Sigmoid colon (tissue), 4 donors: ENCODE measurements at regions not wholly inside any gene's neighbourhood (a gene's known extent, or its start where the extent isn't known, plus 50 kb on each side); places are given as distances from the start of the nearest gene placed in this dataset.

Experiments
- EP300 ChIP-seq, 4 donors: sonication (generic); formaldehyde crosslinking; IDR thresholded peaks; one replicate each; pipeline ENCODE4 v1.6.1; 2017; ENCODE audit warnings: antibody characterized with exemption in 4 of 4
- POLR2A ChIP-seq, 2 donors: fragments of 450-650 bp; IDR thresholded peaks; one replicate each; pipeline ENCODE4 v1.6.1; 2016; ENCODE audit warnings: antibody characterized with exemption in 2 of 2, mild to moderate bottlenecking in 2 of 2, moderate library complexity in 2 of 2
- POLR2AphosphoS5 ChIP-seq, 4 donors: sonication (generic); formaldehyde crosslinking; IDR thresholded peaks; one replicate each; pipeline ENCODE4 v1.6.1; 2017; ENCODE audit warnings: antibody characterized with exemption in 4 of 4
- TF ChIP-seq, protein P1 (sequence below), 4 experiments: fragments of 450-650 bp in 3 of 4; fragments of 200-600 bp in 1 of 4; IDR thresholded peaks; one replicate each; pipeline ENCODE4 v1.5.1; 2016 to 2019; ENCODE audit warnings: antibody characterized with exemption in 4 of 4, mild to moderate bottlenecking in 3 of 4, moderate library complexity in 2 of 4

DNA sequence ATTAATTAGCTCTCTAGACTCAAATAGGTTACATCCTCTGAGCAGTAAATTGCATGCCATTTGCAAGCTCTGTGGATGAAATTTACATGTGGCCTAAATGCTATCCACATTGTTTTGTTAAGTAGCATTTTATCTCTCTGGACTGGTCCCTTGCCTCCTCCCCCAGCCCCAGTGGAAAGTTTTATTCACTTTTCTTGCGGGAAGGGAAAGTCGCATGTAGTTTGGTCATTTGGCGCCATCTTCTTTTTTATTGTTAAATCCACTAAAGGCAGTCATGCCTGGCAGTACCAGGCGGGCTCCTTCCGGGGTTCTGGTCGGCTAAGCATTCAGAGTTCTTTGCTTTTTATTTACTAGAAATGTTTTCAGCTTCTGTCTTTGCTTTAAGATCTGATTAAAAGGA lies 188.7 kb downstream of the TM9SF2 start:
- no peak for TF ChIP-seq EP300 (IDR thresholded peaks at IDR 0.05)
- TF ChIP-seq, protein P1, sequence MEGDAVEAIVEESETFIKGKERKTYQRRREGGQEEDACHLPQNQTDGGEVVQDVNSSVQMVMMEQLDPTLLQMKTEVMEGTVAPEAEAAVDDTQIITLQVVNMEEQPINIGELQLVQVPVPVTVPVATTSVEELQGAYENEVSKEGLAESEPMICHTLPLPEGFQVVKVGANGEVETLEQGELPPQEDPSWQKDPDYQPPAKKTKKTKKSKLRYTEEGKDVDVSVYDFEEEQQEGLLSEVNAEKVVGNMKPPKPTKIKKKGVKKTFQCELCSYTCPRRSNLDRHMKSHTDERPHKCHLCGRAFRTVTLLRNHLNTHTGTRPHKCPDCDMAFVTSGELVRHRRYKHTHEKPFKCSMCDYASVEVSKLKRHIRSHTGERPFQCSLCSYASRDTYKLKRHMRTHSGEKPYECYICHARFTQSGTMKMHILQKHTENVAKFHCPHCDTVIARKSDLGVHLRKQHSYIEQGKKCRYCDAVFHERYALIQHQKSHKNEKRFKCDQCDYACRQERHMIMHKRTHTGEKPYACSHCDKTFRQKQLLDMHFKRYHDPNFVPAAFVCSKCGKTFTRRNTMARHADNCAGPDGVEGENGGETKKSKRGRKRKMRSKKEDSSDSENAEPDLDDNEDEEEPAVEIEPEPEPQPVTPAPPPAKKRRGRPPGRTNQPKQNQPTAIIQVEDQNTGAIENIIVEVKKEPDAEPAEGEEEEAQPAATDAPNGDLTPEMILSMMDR (IDR thresholded peaks at IDR 0.05), result no peak
- TF ChIP-seq POLR2AphosphoS5 (IDR thresholded peaks at IDR 0.05), result no peak
- no peak for TF ChIP-seq POLR2A (IDR thresholded peaks at IDR 0.05)
